Peyer's patch (tissue), 4 donors: ENCODE measurements at regions not wholly inside any gene's neighbourhood (a gene's known extent, or its start where the extent isn't known, plus 50 kb on each side); places are given as distances from the start of the nearest gene placed in this dataset.

Source experiments
- POLR2A ChIP-seq, 2 donors: fragments of 450-650 bp; IDR thresholded peaks; one replicate each; pipeline ENCODE4 v1.5.1; 2017; ENCODE audit warnings: antibody characterized with exemption in 2 of 2, mild to moderate bottlenecking in 2 of 2, moderate library complexity in 2 of 2
- TF ChIP-seq, protein P1 (sequence below), 6 experiments: fragments of 450-650 bp in 4 of 6; fragments of 200-600 bp in 2 of 6; sonication (generic) in 1 of 6; IDR thresholded peaks; one replicate each; pipeline ENCODE4 v1.5.1; 2017 to 2019; ENCODE audit warnings: antibody characterized with exemption in 6 of 6, mild to moderate bottlenecking in 3 of 6, moderate library complexity in 1 of 6

GRCh38 chr13:79267560-79267959 is 138.5 kb downstream of the RBM26 start:
- no peak for TF ChIP-seq POLR2A (IDR thresholded peaks at IDR 0.05)
- TF ChIP-seq, protein P1, sequence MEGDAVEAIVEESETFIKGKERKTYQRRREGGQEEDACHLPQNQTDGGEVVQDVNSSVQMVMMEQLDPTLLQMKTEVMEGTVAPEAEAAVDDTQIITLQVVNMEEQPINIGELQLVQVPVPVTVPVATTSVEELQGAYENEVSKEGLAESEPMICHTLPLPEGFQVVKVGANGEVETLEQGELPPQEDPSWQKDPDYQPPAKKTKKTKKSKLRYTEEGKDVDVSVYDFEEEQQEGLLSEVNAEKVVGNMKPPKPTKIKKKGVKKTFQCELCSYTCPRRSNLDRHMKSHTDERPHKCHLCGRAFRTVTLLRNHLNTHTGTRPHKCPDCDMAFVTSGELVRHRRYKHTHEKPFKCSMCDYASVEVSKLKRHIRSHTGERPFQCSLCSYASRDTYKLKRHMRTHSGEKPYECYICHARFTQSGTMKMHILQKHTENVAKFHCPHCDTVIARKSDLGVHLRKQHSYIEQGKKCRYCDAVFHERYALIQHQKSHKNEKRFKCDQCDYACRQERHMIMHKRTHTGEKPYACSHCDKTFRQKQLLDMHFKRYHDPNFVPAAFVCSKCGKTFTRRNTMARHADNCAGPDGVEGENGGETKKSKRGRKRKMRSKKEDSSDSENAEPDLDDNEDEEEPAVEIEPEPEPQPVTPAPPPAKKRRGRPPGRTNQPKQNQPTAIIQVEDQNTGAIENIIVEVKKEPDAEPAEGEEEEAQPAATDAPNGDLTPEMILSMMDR (IDR thresholded peaks at IDR 0.05) = no peak
